ENCODE measurements at regions not wholly inside any gene's neighbourhood (a gene's known extent, or its start where the extent isn't known, plus 50 kb on each side); places are given as distances from the start of the nearest gene placed in this dataset.

GRCh38 chr3:159795681-159796175 lies 192.9 kb upstream of the IL12A start:
- H3K9me3 ChIP-seq, result no peaks in the 10 kb centered on the region
- DNase-seq, result no peak
- H3K4me3 ChIP-seq, result no peak overlapping the region
- no peak for ATAC-seq (ENCODE audit: low FRiP score in 2 of 2)
- no peaks in the 10 kb centered on the region for H3K27me3 ChIP-seq
- peaks cover 13 to 34% (median 19%) of the 10 kb centered on the region in 4 donors for H3K4me1 ChIP-seq
- no peaks in the 10 kb centered on the region for H3K36me3 ChIP-seq
- WGBS, 2 donors, result 86 to 89% methylated on average over 2 of the region's 2 CpGs
- TF ChIP-seq CTCF (IDR thresholded peaks at IDR 0.05) (no peak), POLR2A (IDR thresholded peaks at IDR 0.05) (no peak), EP300 (IDR thresholded peaks at IDR 0.05) (no peak), POLR2AphosphoS5 (IDR thresholded peaks at IDR 0.05) (no peak)
- peak overlapping the region in 2 of 4 donors; percentile 8 to 36 for H3K27ac ChIP-seq

- DNase-seq, result no peak
- Histone ChIP-seq H3K36me3 (no peaks in the 10 kb centered on the region), H3K27ac (peak overlapping the region in 3 of 4 donors; percentile 8 to 62 (median 36)), H3K27me3 (no peaks in the 10 kb centered on the region), H3K9me3 (no peaks in the 10 kb centered on the region), H3K4me1 (peaks cover 13 to 34% (median 19%) of the 10 kb centered on the region in 4 donors), H3K4me3 (no peak overlapping the region)
- TF ChIP-seq CTCF (IDR thresholded peaks at IDR 0.05) (no peak), EP300 (IDR thresholded peaks at IDR 0.05) (no peak), POLR2AphosphoS5 (IDR thresholded peaks at IDR 0.05) (no peak), POLR2A (IDR thresholded peaks at IDR 0.05) (no peak)
- 75 to 81% methylated on average over 5 of the region's 5 CpGs for WGBS, 2 donors
- ATAC-seq (ENCODE audit: low FRiP score in 2 of 2), result peak in 1 of 2 donors; percentile 24
Observed at GRCh38 chr3:159796226-159796625, 192.4 kb upstream of the IL12A start.

- H3K27ac ChIP-seq, result peak overlapping the region in 3 of 4 donors; percentile 8 to 62 (median 50)
- no peaks in the 10 kb centered on the region for H3K36me3 ChIP-seq
- DNase-seq (no peak), ATAC-seq (ENCODE audit: low FRiP score in 2 of 2) (peak in 1 of 2 donors; percentile 69)
- H3K4me3 ChIP-seq, result no peak overlapping the region
- 58 to 62% methylated on average over 1 of the region's 1 CpG for WGBS, 2 donors
- TF ChIP-seq EP300 (IDR thresholded peaks at IDR 0.05), result no peak
- TF ChIP-seq CTCF (IDR thresholded peaks at IDR 0.05), result no peak
- no peak for TF ChIP-seq POLR2AphosphoS5 (IDR thresholded peaks at IDR 0.05)
- no peak for TF ChIP-seq POLR2A (IDR thresholded peaks at IDR 0.05)
- H3K4me1 ChIP-seq, result peaks cover 13 to 34% (median 19%) of the 10 kb centered on the region in 4 donors
- H3K9me3 ChIP-seq, result no peaks in the 10 kb centered on the region
- H3K27me3 ChIP-seq, result no peaks in the 10 kb centered on the region
Observed at GRCh38 chr3:159796744-159797143, 191.9 kb upstream of the IL12A start.

- H3K36me3 ChIP-seq, result no peaks in the 10 kb centered on the region
- no peak for ATAC-seq (ENCODE audit: low FRiP score in 2 of 2)
- peaks cover 13 to 29% (median 19%) of the 10 kb centered on the region in 4 donors for H3K4me1 ChIP-seq
- peak overlapping the region in 3 of 4 donors; percentile 13 to 62 (median 50) for H3K27ac ChIP-seq
- H3K9me3 ChIP-seq, result no peaks in the 10 kb centered on the region
- H3K27me3 ChIP-seq, result no peaks in the 10 kb centered on the region
- TF ChIP-seq EP300 (IDR thresholded peaks at IDR 0.05), result no peak
- no peak for TF ChIP-seq CTCF (IDR thresholded peaks at IDR 0.05)
- TF ChIP-seq POLR2A (IDR thresholded peaks at IDR 0.05), result no peak
- TF ChIP-seq POLR2AphosphoS5 (IDR thresholded peaks at IDR 0.05), result no peak
- H3K4me3 ChIP-seq, result no peak overlapping the region
- DNase-seq, result no peak
Observed at GRCh38 chr3:159797771-159798170, 190.9 kb upstream of the IL12A start.

- no peak for DNase-seq
- Histone ChIP-seq H3K9me3 (no peaks in the 10 kb centered on the region), H3K27ac (peak overlapping the region; percentile 56 to 83 (median 60)), H3K36me3 (no peaks in the 10 kb centered on the region), H3K27me3 (no peaks in the 10 kb centered on the region), H3K4me3 (no peak overlapping the region), H3K4me1 (peaks cover 13 to 29% (median 19%) of the 10 kb centered on the region in 4 donors)
- WGBS, 2 donors, result 69 to 76% methylated on average over 2 of the region's 2 CpGs
- TF ChIP-seq POLR2AphosphoS5 (IDR thresholded peaks at IDR 0.05) (no peak), EP300 (IDR thresholded peaks at IDR 0.05) (peak in 1 of 4 donors; percentile 10)
- peak; percentile 44 to 92 for ATAC-seq (ENCODE audit: low FRiP score in 2 of 2)
Observed at GRCh38 chr3:159798951-159799350, 189.7 kb upstream of the IL12A start.
